GM10266 (cell line): ENCODE measurements at regions not wholly inside any gene's neighbourhood (a gene's known extent, or its start where the extent isn't known, plus 50 kb on each side); places are given as distances from the start of the nearest gene placed in this dataset.
"Not testable (repeated sequence)": the region's sequence is repeated elsewhere in the genome, so short reads cannot be mapped to it uniquely, and the experiment has no call there.

Source experiments
- DNase-seq: peaks from one replicate; pipeline ENCODE4 v3.0.0; 2012; ENCODE audit errors: extremely low spot score
- TF ChIP-seq, protein P1 (sequence below): IDR thresholded peaks from 2 replicates; pipeline ENCODE4 v1.5.1; 2012; ENCODE audit warnings: mild to moderate bottlenecking, low read depth; ENCODE audit not compliant: control insufficient read depth, insufficient read depth; ENCODE audit errors: missing control alignments

DNA sequence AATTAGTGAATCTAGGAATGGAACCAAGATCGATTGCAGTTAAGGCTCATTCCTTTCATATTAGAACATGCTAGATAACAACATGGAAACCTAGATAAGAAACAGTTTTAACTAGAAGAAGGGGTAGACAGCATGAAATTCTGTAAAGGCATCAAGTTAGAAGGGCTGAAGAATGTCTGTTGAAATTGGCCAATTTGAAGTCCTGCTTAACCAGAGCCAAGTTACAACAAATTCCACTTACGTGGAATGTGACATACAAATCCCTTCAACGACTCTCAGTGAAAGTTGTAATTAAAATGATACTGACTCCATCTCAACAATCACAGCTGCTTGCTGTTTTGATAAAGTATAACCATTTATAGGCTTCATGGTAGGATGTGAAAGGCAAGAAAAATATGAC lies 1065.7 kb downstream of the DNAJB9 start:
- TF ChIP-seq, protein P1, sequence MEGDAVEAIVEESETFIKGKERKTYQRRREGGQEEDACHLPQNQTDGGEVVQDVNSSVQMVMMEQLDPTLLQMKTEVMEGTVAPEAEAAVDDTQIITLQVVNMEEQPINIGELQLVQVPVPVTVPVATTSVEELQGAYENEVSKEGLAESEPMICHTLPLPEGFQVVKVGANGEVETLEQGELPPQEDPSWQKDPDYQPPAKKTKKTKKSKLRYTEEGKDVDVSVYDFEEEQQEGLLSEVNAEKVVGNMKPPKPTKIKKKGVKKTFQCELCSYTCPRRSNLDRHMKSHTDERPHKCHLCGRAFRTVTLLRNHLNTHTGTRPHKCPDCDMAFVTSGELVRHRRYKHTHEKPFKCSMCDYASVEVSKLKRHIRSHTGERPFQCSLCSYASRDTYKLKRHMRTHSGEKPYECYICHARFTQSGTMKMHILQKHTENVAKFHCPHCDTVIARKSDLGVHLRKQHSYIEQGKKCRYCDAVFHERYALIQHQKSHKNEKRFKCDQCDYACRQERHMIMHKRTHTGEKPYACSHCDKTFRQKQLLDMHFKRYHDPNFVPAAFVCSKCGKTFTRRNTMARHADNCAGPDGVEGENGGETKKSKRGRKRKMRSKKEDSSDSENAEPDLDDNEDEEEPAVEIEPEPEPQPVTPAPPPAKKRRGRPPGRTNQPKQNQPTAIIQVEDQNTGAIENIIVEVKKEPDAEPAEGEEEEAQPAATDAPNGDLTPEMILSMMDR = no peak
- DNase-seq = no peak

- DNase-seq = no peak
- TF ChIP-seq, protein P1 = no peak
Measured at GRCh38 chr7:109637428-109637990, 1067.8 kb downstream of the DNAJB9 start.

- TF ChIP-seq, protein P1 = no peak
Measured at GRCh38 chr7:109638321-109638720, 1068.6 kb downstream of the DNAJB9 start.

GRCh38 chr7:109639561-109639960 lies 1069.9 kb downstream of the DNAJB9 start:
- DNase-seq = no peak
- TF ChIP-seq, protein P1 = no peak

More at GRCh38 chr7:109638321-109638720, 1068.6 kb downstream of the DNAJB9 start:
- no peak for DNase-seq

- no peak for DNase-seq
- TF ChIP-seq, protein P1 = no peak
Measured at GRCh38 chr7:109641445-109641844, 1071.8 kb downstream of the DNAJB9 start.

- DNase-seq = no peak
- TF ChIP-seq, protein P1 = no peak
Measured at GRCh38 chr7:109646124-109646523, 1076.5 kb downstream of the DNAJB9 start.

- DNase-seq = not testable (repeated sequence)
Measured at GRCh38 chr7:109646594-109646993, 1076.9 kb downstream of the DNAJB9 start.

- not testable (repeated sequence) for DNase-seq
Measured at GRCh38 chr7:109647263-109647662, 1077.6 kb downstream of the DNAJB9 start.
